GM06990 (cell line): ENCODE measurements at regions not wholly inside any gene's neighbourhood (a gene's known extent, or its start where the extent isn't known, plus 50 kb on each side); places are given as distances from the start of the nearest gene placed in this dataset.

Experiments used
- DNase-seq: peaks from one replicate; pipeline ENCODE4 v3.0.0-alpha.2; 2011; ENCODE audit not compliant: insufficient read length; ENCODE audit errors: extremely low read depth
- H3K27me3 ChIP-seq: replicated peaks from 2 replicates; pipeline ENCODE4 v1.6.0; 2011; ENCODE audit warnings: low read length; ENCODE audit not compliant: control insufficient read depth, insufficient read depth
- H3K36me3 ChIP-seq: 2 replicates; pipeline ENCODE4 v1.5.1; 2011; ENCODE audit warnings: low read length; ENCODE audit not compliant: control insufficient read depth, insufficient read depth
- H3K4me3 ChIP-seq: replicated peaks from 2 replicates; pipeline ENCODE4 v1.5.1; 2011; ENCODE audit warnings: low read depth, mild to moderate bottlenecking, control low read depth, low read length
- CTCF ChIP-seq: IDR thresholded peaks from 2 replicates; pipeline ENCODE4 v1.5.1; 2011; ENCODE audit warnings: low read length, control low read depth, mild to moderate bottlenecking, inconsistent platforms; ENCODE audit not compliant: insufficient read depth, poor library complexity, severe bottlenecking

- no peak for DNase-seq
- Histone ChIP-seq H3K4me3 (no peak overlapping the region), H3K27me3 (no peaks in the 10 kb centered on the region), H3K36me3 (no peaks in the 10 kb centered on the region)
- no peak for TF ChIP-seq CTCF
Measured at GRCh38 chr4:116387937-116388474, 697.4 kb downstream of the TRAM1L1 start.

- H3K4me3 ChIP-seq, result no peak overlapping the region
- no peak for DNase-seq
- TF ChIP-seq CTCF, result no peak
- H3K36me3 ChIP-seq, result no peaks in the 10 kb centered on the region
- no peaks in the 10 kb centered on the region for H3K27me3 ChIP-seq
Measured at GRCh38 chr4:116386856-116387255, 698.5 kb downstream of the TRAM1L1 start.

GRCh38 chr4:116385583-116385982, 699.8 kb downstream of the TRAM1L1 start:
- DNase-seq, result no peak
- no peak overlapping the region for H3K4me3 ChIP-seq
- TF ChIP-seq CTCF, result no peak
- H3K36me3 ChIP-seq, result no peaks in the 10 kb centered on the region
- no peaks in the 10 kb centered on the region for H3K27me3 ChIP-seq

- Histone ChIP-seq H3K4me3 (no peak overlapping the region), H3K27me3 (no peaks in the 10 kb centered on the region), H3K36me3 (no peaks in the 10 kb centered on the region)
- DNase-seq, result no peak
- TF ChIP-seq CTCF, result no peak
Measured at GRCh38 chr4:116374815-116375214, 710.6 kb downstream of the TRAM1L1 start.

- TF ChIP-seq CTCF, result no peak
- H3K4me3 ChIP-seq, result no peak overlapping the region
- H3K27me3 ChIP-seq, result no peaks in the 10 kb centered on the region
- no peak for DNase-seq
- H3K36me3 ChIP-seq, result no peaks in the 10 kb centered on the region
Measured at GRCh38 chr4:116362583-116362982, 722.8 kb downstream of the TRAM1L1 start.

GRCh38 chr4:116361790-116362189, 723.6 kb downstream of the TRAM1L1 start:
- H3K4me3 ChIP-seq, result no peak overlapping the region
- no peaks in the 10 kb centered on the region for H3K27me3 ChIP-seq
- TF ChIP-seq CTCF, result no peak
- no peak for DNase-seq
- no peaks in the 10 kb centered on the region for H3K36me3 ChIP-seq
